Amygdala (tissue), 56 donors: ENCODE measurements at regions not wholly inside any gene's neighbourhood (a gene's known extent, or its start where the extent isn't known, plus 50 kb on each side); places are given as distances from the start of the nearest gene placed in this dataset.

Experiments used
- DNase-seq, 56 donors: peaks; one replicate each; lab custom pipeline; 2025; lab: John Stamatoyannopoulos, UW

- DNase-seq = no peak
Measured at GRCh38 chrX:6472652-6473342, 62.1 kb downstream of the VCX3A start.

GRCh38 chrX:6468706-6469105 is 66.2 kb downstream of the VCX3A start:
- DNase-seq = no peak

DNA sequence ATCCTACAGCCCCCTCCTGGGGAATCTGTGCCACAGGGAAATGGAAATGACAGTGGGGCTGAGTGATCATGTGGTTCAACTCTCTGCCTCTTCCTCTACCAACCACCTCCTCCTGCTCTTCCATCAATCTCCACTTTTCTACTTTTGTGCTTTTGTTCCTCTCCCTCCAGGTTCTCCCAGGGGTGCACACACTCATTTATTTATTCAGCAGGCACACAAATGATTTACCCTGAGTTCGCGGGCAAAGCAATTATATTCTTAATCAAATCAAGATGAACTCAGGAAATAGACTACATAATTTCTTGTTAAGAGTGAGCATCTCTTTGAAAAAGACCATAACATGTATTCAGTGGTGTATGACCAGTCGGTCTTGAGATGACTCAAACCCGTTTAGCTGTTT is 69.2 kb downstream of the VCX3A start:
- DNase-seq = no peak

GRCh38 chrX:6464726-6465125 is 70.2 kb downstream of the VCX3A start:
- DNase-seq = no peak

DNA sequence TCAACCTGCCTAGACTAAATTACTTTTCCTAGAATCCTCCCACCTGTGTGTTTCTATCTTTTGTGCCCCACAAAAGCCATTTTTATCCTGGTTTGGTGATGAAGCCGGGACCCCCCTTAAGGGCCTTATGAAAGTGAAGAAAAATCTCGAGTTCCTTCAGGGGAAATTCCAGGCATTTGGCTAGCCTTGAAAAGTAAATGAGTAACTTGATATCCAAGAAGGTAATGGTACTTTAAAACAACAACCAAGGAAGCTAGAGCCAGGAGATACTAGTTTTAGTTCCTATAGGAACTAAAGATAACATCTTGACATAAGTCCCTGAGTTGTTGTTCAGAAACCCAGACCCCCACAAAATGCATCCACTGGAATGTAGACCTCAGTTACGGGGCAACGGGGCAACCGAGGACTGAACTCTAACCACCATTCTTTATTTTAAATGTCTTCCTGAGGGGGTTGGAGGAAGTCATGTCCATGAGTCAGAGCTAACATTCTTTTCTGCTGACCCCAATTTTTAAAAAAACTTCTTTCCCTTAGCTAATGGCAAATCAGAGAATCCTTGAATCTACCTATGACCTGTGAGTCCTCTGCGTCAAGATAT is 73.9 kb downstream of the VCX3A start:
- no peak for DNase-seq

GRCh38 chrX:6456196-6456595 is 78.7 kb downstream of the VCX3A start:
- DNase-seq = no peak

DNA sequence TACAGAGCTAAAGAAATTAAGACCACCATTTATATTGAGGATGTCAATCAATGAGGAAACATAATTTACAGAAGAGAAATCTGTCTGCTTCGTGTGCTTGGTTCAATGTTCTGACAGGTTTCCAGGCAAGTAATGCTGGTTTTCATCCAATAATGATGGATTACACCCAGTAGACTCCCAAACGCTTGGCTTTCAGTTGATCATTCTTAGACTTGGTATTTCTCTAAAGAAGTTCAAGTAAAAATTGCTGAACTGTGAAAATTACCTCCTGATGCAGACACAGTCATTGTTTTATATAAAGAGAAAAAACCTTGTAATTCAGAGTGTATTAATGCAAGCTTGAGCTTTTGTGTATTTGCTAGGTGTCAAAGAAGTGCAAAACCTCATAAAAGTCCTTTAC is 85.0 kb downstream of the VCX3A start:
- DNase-seq = no peak

DNA sequence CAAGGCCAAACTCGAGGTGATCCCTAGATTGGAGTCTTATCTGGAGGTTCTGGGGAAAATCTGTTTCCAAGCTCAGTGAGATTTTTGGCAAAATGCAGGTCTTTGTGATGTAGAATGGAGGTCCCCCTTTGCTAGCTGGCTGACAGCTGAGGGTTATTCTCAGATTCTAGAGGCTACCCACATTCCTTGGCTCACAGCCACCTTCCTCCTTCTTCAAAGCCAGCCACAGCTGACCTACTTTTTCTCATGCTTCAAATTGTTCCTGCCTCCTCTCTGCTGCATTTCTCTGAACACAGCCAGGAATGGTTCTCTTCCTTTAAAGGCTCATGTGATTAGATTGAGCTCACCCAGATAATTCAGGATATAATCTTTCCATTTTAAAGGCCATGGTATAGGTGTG is 86.9 kb downstream of the VCX3A start:
- peak in 6 of 56 donors; percentile 0 to 12 (median 2) for DNase-seq

DNA sequence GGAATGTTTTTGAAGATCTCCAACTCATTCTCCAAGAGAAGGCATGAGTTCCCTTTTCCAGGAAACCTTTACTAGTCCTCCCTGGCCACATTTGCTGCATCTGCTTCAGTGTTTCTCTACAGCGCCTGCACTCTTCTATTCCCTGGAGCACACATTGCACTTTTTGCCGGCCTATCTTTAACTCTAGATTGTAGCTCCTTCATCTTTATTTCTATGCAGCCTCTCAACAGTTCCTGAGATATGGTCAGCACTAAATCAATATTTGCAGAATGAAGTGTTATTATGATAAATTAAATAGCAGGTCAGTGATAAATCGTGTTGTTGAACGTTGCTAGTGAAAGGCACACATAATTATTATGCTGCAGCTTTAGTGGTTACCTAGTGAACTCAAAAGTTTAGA is 88.3 kb downstream of the VCX3A start:
- no peak for DNase-seq

DNA sequence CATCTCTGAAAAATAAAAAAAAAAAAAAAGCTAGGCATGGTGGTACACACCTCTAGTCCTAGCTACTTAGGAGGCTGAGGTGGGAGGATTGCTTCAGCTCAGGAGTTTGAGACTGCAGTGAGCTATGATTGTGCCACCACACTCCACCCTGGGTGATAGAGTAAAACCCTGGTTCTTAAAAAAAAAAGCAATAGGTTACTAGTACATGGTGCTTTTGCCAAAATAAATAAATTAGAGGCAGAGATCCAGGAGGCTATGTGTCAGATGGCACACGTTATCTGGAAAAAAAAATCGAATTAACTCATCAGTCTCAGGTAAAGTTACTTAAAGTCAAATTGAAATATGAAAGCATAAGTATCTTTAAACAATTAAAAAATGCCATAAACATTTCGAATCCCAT is 94.3 kb downstream of the VCX3A start:
- no peak for DNase-seq

GRCh38 chrX:6432226-6432625 is 102.7 kb downstream of the VCX3A start:
- no peak for DNase-seq

DNA sequence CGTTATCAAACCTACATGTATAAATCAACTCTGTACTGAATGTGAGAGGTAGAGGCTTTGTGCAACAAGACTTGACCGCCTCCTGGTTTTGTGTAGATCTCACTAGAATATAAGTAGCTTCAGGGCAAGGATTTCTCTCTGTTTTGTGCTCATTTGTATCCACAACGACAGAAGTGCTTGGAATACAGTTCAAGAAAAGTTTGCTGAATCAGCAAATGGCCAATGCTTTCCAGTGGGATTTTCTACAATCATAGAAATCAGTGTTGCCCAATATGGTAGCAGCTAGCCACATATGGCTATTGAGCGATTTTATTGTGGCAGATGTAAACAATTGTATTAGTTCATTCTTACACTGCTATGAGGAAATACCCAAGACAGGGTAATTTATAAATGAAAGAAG is 127.4 kb downstream of the VCX3A start:
- DNase-seq = no peak

DNA sequence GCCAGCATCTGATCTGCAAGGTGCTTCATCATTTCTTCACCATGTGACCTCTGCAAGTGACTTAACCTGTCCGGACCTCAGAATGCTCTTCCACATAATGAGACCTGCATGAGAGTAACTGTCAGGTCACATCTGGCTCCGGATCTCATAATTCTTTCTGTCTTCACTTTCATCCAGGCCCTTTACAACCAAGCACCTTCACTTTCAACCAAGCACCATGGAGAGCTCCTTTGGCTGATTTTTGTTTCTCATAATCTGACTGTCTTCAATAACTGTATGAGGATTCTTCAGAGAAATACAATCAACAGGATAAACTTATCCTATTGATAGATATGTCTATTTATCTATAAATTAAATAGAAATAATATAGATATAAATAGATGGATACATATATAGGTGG is 148.1 kb downstream of the VCX3A start:
- no peak for DNase-seq

- no peak for DNase-seq
Measured at GRCh38 chrX:6384921-6385320, 150.0 kb downstream of the VCX3A start.

GRCh38 chrX:6384371-6384770 is 150.5 kb downstream of the VCX3A start:
- DNase-seq = peak in 38 of 56 donors; percentile 0 to 49 (median 5)

DNA sequence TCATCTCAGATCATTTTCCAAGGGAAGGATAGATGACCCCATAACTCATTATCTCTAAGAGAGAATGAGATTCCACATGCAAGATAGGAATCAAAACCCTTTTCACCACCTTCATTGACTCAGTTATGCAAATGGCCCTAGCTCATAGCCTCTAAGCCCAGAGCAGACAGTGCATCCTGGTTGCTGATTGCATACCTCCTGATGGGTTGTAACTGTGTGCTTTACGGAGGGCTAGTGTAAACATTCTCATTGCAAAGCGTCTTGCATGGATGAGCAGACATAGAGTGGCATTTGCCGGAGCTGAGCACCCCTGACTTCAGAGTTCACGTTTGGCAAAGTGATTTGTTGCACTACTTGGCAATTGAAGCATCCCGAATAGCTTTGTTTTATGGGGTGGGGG is 151.0 kb downstream of the VCX3A start:
- no peak for DNase-seq

GRCh38 chrX:6383488-6383887 is 151.4 kb downstream of the VCX3A start:
- DNase-seq = no peak

GRCh38 chrX:6382284-6382683 is 152.6 kb downstream of the VCX3A start:
- DNase-seq = no peak

GRCh38 chrX:6377103-6377764 is 148.6 kb upstream of the NLGN4X start:
- DNase-seq = no peak

- no peak for DNase-seq
Measured at GRCh38 chrX:6374556-6374955, 145.9 kb upstream of the NLGN4X start.

- DNase-seq = no peak
Measured at GRCh38 chrX:6372981-6373380, 144.3 kb upstream of the NLGN4X start.

DNA sequence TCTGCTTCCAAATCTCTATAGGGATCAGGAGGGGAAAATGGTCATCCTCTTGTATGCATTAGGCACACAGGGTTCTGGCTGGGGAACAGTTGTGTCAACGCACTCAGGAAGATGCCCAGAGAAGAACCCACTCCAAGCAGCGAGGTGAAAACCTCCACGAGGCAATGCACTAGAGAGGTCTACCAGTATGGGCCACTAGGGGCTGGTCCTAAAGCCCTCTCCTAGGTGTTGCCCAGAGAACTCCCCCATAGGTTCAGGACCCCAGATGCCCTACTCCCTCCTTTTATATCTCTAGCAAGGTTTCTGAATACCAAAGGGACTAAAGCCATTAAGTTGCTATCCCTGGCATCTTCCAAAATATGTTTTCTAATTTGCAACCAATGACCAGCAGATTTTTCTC is 142.7 kb upstream of the NLGN4X start:
- no peak for DNase-seq
